RWPE2 (cell line): ENCODE measurements at regions not wholly inside any gene's neighbourhood (a gene's known extent, or its start where the extent isn't known, plus 50 kb on each side); places are given as distances from the start of the nearest gene placed in this dataset.
"Not testable (repeated sequence)": the region's sequence is repeated elsewhere in the genome, so short reads cannot be mapped to it uniquely, and the experiment has no call there.

ENCODE experiments used
- ATAC-seq: fragments of 200-7000 bp; cut with Tn5 transposase; 3 replicates; pipeline ENCODE4 v1.9.1; 2021; ENCODE audit warnings: low read depth
- DNase-seq: peaks from one replicate; pipeline ENCODE4 v3.0.0-alpha.2; 2020; ENCODE audit warnings: low spot score
- H3K27ac ChIP-seq: fragments of 450-650 bp; 2 replicates; pipeline ENCODE4 v1.5.1; 2017; ENCODE audit warnings: mild to moderate bottlenecking; ENCODE audit not compliant: poor library complexity, severe bottlenecking
- H3K27me3 ChIP-seq: fragments of 250-450 bp; sonication (Bioruptor Pico); 2 replicates; pipeline ENCODE4 v1.5.1; 2021; ENCODE audit warnings: mild to moderate bottlenecking, moderate library complexity; ENCODE audit not compliant: insufficient read depth, poor library complexity, severe bottlenecking
- H3K36me3 ChIP-seq: fragments of 250-450 bp; sonication (Bioruptor Pico); 2 replicates; pipeline ENCODE4 v1.5.1; 2020; ENCODE audit warnings: low read depth, mild to moderate bottlenecking, moderate library complexity
- H3K4me1 ChIP-seq: fragments of 250-450 bp; sonication (Bioruptor Pico); 2 replicates; pipeline ENCODE4 v1.5.1; 2021; ENCODE audit warnings: mild to moderate bottlenecking, moderate library complexity; ENCODE audit not compliant: insufficient read depth, poor library complexity, severe bottlenecking
- H3K4me3 ChIP-seq: fragments of 250-450 bp; sonication (Bioruptor Pico); 2 replicates; pipeline ENCODE4 v1.5.1; 2021; ENCODE audit warnings: mild to moderate bottlenecking, moderate library complexity; ENCODE audit not compliant: severe bottlenecking
- H3K9me3 ChIP-seq: fragments of 250-450 bp; sonication (Bioruptor Pico); 2 replicates; pipeline ENCODE4 v1.5.1; 2021; ENCODE audit warnings: mild to moderate bottlenecking, moderate library complexity; ENCODE audit not compliant: severe bottlenecking
- TF ChIP-seq, protein P1 (sequence below): fragments of 450-650 bp; IDR thresholded peaks from one replicate; pipeline ENCODE4 v1.5.1; 2017; ENCODE audit warnings: mild to moderate bottlenecking, moderate library complexity; ENCODE audit not compliant: poor library complexity, severe bottlenecking

DNA sequence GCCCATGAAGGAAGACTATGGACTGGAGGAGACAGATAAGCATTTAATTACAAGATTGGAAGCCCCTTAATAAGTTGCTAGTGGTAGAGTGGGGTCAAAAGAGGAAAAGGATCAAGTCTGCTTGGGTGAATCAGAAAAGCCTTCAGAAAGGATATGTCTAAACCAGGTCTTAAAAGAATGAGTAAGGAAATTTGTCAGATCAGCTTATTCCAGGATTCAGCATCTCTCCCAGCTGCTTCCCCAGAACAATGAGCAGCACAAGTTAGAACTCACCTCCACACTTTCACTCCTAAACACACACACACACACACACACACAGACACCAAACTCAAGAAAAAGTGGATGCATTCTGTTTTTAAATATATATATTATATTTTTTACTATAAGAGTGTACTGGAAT, 166.5 kb downstream of the CPEB2 start:
- Histone ChIP-seq H3K27me3 (no peaks in the 10 kb centered on the region), H3K36me3 (no peaks in the 10 kb centered on the region), H3K27ac (no peak overlapping the region), H3K4me1 (no peaks in the 10 kb centered on the region), H3K9me3 (peaks cover 2% of the 10 kb centered on the region), H3K4me3 (no peak overlapping the region)
- ATAC-seq: no peak
- TF ChIP-seq, protein P1, sequence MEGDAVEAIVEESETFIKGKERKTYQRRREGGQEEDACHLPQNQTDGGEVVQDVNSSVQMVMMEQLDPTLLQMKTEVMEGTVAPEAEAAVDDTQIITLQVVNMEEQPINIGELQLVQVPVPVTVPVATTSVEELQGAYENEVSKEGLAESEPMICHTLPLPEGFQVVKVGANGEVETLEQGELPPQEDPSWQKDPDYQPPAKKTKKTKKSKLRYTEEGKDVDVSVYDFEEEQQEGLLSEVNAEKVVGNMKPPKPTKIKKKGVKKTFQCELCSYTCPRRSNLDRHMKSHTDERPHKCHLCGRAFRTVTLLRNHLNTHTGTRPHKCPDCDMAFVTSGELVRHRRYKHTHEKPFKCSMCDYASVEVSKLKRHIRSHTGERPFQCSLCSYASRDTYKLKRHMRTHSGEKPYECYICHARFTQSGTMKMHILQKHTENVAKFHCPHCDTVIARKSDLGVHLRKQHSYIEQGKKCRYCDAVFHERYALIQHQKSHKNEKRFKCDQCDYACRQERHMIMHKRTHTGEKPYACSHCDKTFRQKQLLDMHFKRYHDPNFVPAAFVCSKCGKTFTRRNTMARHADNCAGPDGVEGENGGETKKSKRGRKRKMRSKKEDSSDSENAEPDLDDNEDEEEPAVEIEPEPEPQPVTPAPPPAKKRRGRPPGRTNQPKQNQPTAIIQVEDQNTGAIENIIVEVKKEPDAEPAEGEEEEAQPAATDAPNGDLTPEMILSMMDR: no peak
- no peak for DNase-seq

DNA sequence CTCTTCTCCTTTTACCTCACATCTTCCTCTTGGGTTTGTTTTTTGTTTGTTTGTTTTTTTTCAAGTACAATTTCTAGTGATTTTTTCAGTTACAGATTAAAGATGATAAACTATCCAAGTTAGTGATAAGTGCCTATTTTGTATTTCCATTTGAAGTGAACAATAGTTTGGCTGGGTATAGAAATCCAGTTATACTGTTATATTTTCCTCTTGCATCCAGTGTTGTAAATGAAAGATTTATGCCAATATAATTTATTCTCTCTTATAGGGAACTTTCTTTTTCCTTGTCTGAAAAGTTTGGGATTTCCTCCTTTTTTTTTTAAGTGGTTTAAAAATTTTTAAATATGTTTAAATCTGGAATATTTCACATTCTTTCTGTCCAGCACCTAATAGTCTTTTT, 169.4 kb downstream of the CPEB2 start:
- ATAC-seq (no peak), DNase-seq (no peak)
- Histone ChIP-seq H3K27me3 (no peaks in the 10 kb centered on the region), H3K27ac (no peak overlapping the region), H3K36me3 (no peaks in the 10 kb centered on the region), H3K4me3 (no peak overlapping the region), H3K4me1 (no peaks in the 10 kb centered on the region), H3K9me3 (peaks cover 2% of the 10 kb centered on the region)
- TF ChIP-seq, protein P1: no peak

DNA sequence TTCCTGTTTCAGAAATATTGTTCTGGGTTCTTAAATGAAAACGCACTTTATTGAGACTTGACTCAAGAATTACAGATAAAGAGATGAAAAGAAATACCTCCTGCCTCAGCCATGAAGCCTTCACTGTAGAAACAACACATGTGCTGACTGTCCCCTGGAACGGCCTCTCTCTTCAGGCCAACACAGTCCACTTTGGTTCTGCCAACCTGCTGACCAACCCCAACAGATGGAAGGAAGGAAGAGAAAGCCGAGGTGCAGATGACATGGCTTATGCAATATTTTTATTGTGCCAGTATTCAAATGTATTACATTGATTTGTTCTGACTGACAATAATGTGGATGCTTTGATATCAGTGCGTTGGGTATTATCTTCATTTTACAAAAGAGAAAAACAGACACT, 171.0 kb downstream of the CPEB2 start:
- Histone ChIP-seq H3K36me3 (no peaks in the 10 kb centered on the region), H3K27me3 (no peaks in the 10 kb centered on the region), H3K4me1 (no peaks in the 10 kb centered on the region), H3K9me3 (peaks cover 2% of the 10 kb centered on the region), H3K4me3 (no peak overlapping the region), H3K27ac (no peak overlapping the region)
- ATAC-seq: no peak
- TF ChIP-seq, protein P1: no peak
- DNase-seq: no peak

GRCh38 chr4:15174168-15174567, 171.9 kb downstream of the CPEB2 start:
- H3K36me3 ChIP-seq, H3K27ac ChIP-seq, H3K4me3 ChIP-seq, H3K9me3 ChIP-seq, ATAC-seq, DNase-seq, H3K4me1 ChIP-seq, H3K27me3 ChIP-seq: not testable (repeated sequence)

DNA sequence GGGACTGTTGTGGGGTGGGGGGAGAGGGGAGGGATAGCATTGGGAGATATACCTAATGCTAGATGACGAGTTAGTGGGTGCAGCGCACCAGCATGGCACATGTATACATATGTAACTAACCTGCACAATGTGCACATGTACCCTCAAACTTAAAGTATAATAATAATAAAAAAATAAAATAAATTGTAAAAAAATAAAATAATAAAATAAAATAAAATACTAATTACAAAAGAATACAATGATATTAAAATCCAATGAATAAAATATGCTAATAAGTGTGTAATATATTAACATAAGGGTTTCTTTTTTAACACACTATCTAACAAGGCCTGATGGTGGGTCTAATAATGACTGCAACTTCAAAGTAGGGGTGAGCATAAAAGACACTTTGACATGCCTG, 177.6 kb downstream of the CPEB2 start:
- not testable (repeated sequence) for H3K36me3 ChIP-seq, ATAC-seq, DNase-seq, H3K27me3 ChIP-seq, H3K27ac ChIP-seq, H3K9me3 ChIP-seq, H3K4me3 ChIP-seq
- peaks cover 11% of the 10 kb centered on the region for H3K4me1 ChIP-seq

GRCh38 chr4:15182600-15183220, 180.4 kb downstream of the CPEB2 start:
- no peak for DNase-seq
- H3K4me3 ChIP-seq: no peak overlapping the region
- H3K27me3 ChIP-seq: no peaks in the 10 kb centered on the region
- no peaks in the 10 kb centered on the region for H3K36me3 ChIP-seq
- H3K9me3 ChIP-seq: no peaks in the 10 kb centered on the region
- ATAC-seq: peak; percentile 82
- H3K4me1 ChIP-seq: peaks cover 11% of the 10 kb centered on the region
- H3K27ac ChIP-seq: no peak overlapping the region
- TF ChIP-seq, protein P1: no peak
